ENCODE measurements at regions not wholly inside any gene's neighbourhood (a gene's known extent, or its start where the extent isn't known, plus 50 kb on each side); places are given as distances from the start of the nearest gene placed in this dataset.

DNA sequence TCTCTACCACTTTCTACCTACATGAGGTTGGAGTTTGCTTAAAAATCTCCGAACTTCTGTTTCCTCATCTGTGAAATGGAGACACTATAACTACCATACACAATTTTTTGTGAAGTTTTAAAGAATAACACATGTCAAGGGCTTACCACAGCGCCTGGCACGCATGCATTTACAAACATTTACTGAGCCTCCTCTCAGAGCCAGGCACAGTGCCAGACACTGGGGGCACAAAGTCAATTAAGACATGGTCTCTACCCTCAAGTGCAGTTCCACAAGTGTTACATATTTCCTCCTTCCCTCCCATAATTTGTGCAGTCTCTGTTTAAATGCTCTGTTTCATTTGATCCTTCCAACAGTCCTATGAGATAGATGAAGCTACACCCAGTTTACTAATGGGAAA lies 356.4 kb upstream of the ESRRG start:
- ATAC-seq (ENCODE audit: insufficient number of reproducible peaks, low FRiP score, low read depth) (no peak), DNase-seq (ENCODE audit: low spot score) (no peak)
- no peak for TF ChIP-seq CTCF (IDR thresholded peaks at IDR 0.05)
- no peaks in the 10 kb centered on the region for H3K36me3 ChIP-seq
- no peaks in the 10 kb centered on the region for H3K4me1 ChIP-seq (ENCODE audit: control insufficient read depth in 1 of 2, low read depth in 2 of 2)
- H3K4me3 ChIP-seq = no peak overlapping the region
- H3K27me3 ChIP-seq (replicated peaks; ENCODE audit: insufficient read depth) = no peaks in the 10 kb centered on the region
- H3K9me3 ChIP-seq = no peaks in the 10 kb centered on the region
- no peak overlapping the region for H3K27ac ChIP-seq

- no peak for DNase-seq (ENCODE audit: low spot score)
- Histone ChIP-seq H3K36me3 (no peaks in the 10 kb centered on the region), H3K4me3 (no peak overlapping the region), H3K9me3 (no peaks in the 10 kb centered on the region), H3K27ac (no peak overlapping the region), H3K27me3 (replicated peaks; ENCODE audit: insufficient read depth) (no peaks in the 10 kb centered on the region), H3K4me1 (ENCODE audit: control insufficient read depth in 1 of 2, low read depth in 2 of 2) (no peaks in the 10 kb centered on the region)
- no peak for TF ChIP-seq CTCF (IDR thresholded peaks at IDR 0.05)
- ATAC-seq (ENCODE audit: insufficient number of reproducible peaks, low FRiP score, low read depth) = no peak
Measured at GRCh38 chr1:217078959-217079358, 355.7 kb upstream of the ESRRG start.

DNA sequence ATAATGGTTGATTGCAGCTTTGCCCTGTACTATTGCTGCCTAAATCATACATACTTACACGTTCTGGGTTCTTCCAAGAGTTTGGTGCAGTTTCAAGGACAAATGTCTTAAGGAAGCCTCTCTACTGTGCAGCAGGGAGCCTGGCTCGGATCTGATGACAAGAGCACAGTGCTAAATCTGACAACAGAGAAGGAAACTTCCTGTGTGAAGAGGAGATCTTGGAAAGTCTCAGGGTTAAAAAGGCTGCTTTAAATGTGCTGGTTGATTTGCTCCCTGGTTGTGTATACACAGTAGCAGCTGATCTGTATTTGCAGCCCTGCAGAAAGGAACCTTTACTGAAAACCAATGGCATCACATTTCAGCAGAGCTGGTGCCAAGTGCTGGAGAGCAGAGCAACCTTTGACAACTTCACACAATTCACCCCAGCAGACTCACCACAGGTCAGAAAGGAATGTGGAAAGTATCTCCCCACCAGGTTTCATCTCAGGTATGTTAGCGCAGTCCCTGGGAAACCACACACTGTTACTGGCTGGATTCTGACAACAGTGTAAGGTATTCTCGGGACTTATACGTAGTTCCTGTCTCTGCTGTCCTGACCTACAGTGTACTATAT lies 355.0 kb upstream of the ESRRG start:
- no peaks in the 10 kb centered on the region for H3K36me3 ChIP-seq
- no peaks in the 10 kb centered on the region for H3K27me3 ChIP-seq (replicated peaks; ENCODE audit: insufficient read depth)
- H3K9me3 ChIP-seq = no peaks in the 10 kb centered on the region
- DNase-seq (ENCODE audit: low spot score) = no peak
- H3K4me1 ChIP-seq (ENCODE audit: control insufficient read depth in 1 of 2, low read depth in 2 of 2) = no peaks in the 10 kb centered on the region
- no peak for ATAC-seq (ENCODE audit: insufficient number of reproducible peaks, low FRiP score, low read depth)
- H3K27ac ChIP-seq = no peak overlapping the region
- no peak overlapping the region for H3K4me3 ChIP-seq
- no peak for TF ChIP-seq CTCF (IDR thresholded peaks at IDR 0.05)

GRCh38 chr1:217077426-217077825 lies 354.2 kb upstream of the ESRRG start:
- H3K27ac ChIP-seq = no peak overlapping the region
- H3K27me3 ChIP-seq (replicated peaks; ENCODE audit: insufficient read depth) = no peaks in the 10 kb centered on the region
- H3K9me3 ChIP-seq = no peaks in the 10 kb centered on the region
- DNase-seq (ENCODE audit: low spot score) (no peak), ATAC-seq (ENCODE audit: insufficient number of reproducible peaks, low FRiP score, low read depth) (no peak)
- no peak for TF ChIP-seq CTCF (IDR thresholded peaks at IDR 0.05)
- H3K4me1 ChIP-seq (ENCODE audit: control insufficient read depth in 1 of 2, low read depth in 2 of 2) = no peaks in the 10 kb centered on the region
- H3K4me3 ChIP-seq = no peak overlapping the region
- no peaks in the 10 kb centered on the region for H3K36me3 ChIP-seq

DNA sequence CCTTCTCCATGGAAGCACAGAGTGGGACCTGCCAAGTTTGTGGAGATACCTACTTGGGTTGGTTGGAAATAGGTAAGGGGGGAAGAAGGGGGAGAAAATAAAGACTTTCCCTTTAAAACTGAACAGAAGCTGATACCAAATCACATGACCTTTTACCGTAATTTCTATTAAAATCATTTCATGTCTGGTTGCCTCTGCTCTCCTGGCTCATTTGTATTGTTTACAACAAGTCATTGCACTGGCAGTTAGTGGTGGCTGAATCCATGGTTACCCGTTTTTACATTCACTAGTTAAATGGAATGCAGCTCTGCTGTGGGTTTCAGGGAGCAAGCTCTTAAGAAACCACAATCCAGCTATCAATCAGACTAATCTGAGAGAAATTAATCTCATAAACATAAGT lies 353.7 kb upstream of the ESRRG start:
- Histone ChIP-seq H3K4me3 (no peak overlapping the region), H3K36me3 (no peaks in the 10 kb centered on the region), H3K4me1 (ENCODE audit: control insufficient read depth in 1 of 2, low read depth in 2 of 2) (no peaks in the 10 kb centered on the region), H3K27ac (no peak overlapping the region), H3K27me3 (replicated peaks; ENCODE audit: insufficient read depth) (no peaks in the 10 kb centered on the region), H3K9me3 (no peaks in the 10 kb centered on the region)
- no peak for TF ChIP-seq CTCF (IDR thresholded peaks at IDR 0.05)
- DNase-seq (ENCODE audit: low spot score) (no peak), ATAC-seq (ENCODE audit: insufficient number of reproducible peaks, low FRiP score, low read depth) (no peak)

Data from thoracic aorta (tissue), 2 donors.